ENCODE measurements at regions not wholly inside any gene's neighbourhood (a gene's known extent, or its start where the extent isn't known, plus 50 kb on each side); places are given as distances from the start of the nearest gene placed in this dataset.
A peak's percentile ranks its signal among the peaks of the same experiment; 100 is the strongest.
"Not testable (repeated sequence)": the region's sequence is repeated elsewhere in the genome, so short reads cannot be mapped to it uniquely, and the experiment has no call there.

DNA sequence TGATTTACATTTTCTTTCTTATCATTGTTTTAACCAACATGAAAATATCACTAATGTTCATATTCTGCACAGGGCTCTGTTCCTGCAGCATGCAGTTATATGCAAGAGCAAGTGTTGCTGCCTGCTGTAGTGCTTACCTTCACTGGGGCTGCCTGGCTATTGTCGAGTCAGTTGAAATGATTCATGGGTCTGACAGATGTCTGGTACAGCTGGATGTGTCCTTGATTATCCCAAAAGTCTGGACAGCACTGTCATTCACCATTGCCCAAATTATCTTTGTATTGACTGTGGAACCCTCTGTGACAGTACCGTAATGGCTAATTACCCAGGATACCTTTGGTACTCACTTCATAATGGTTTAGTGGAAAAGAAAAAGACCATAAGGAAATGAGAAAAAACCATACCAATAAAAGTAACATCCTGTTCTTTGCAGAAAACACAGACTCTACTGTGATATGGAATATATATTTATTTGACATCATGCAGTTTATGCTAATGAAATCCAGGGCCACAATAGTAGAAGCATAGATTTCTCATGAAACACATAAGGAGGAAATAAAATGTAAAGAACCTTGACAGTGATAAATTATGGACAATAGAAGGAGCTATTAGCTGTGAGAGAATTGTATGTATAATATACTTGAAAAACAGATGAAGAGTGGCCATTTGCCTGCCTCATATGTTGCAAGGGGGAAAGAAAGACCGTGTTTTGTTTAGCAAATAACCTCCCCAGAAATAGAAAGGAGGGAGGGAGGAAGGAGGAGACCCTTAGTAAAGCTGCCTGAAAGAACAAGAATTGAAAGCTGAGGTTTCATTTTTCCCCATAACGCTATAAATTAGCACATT is 249.8 kb upstream of the ATP5MC3 start:
- DNase-seq, result no peak

DNA sequence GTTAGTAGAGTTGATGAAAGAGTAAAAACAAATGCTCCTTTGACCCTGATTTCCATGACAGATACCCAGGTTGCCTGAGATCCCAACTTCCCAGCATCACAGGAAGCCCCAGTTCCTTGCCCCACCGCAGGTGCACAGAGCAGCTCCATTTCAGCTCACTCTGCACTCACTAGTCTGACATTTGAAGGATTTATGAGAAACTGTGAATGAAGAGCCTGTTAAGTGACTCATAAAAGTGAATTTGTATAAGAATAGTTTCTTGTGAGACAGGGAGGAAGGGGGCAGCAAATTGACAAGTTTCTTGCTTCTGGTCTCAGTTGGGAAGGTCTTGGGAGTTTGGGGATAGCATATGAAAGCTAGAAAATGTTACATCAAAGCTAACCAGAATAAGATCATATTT is 248.7 kb upstream of the ATP5MC3 start:
- no peak for DNase-seq

DNA sequence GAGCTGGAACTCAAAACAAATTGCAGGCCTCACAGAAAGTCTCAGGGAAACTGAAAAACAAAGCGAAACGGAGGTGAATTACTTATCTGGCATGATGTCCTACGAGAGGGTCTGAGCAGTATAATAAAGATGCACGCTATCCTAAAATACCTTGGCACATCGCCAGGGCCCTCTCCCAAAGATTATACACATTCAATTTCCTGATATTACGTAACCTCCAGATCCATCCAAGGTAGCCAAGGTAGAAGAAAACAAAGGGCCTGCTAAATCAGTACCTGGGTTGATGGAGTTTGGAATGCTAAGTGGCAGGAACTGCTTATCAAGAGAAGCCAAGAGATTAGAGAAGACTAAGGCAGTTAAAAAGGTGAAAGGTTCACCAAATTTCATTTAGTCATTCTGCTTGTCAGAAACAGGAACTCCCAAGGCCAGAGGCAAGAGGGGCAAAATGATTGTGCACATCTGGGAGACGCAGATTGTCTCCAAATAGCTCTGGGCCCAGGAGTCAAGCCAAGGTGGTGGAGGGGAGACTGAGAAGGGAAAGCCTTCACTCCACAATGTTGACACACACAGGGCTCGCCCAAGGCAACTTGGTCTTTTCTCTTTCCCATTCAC is 236.8 kb upstream of the ATP5MC3 start:
- DNase-seq, result no peak

DNA sequence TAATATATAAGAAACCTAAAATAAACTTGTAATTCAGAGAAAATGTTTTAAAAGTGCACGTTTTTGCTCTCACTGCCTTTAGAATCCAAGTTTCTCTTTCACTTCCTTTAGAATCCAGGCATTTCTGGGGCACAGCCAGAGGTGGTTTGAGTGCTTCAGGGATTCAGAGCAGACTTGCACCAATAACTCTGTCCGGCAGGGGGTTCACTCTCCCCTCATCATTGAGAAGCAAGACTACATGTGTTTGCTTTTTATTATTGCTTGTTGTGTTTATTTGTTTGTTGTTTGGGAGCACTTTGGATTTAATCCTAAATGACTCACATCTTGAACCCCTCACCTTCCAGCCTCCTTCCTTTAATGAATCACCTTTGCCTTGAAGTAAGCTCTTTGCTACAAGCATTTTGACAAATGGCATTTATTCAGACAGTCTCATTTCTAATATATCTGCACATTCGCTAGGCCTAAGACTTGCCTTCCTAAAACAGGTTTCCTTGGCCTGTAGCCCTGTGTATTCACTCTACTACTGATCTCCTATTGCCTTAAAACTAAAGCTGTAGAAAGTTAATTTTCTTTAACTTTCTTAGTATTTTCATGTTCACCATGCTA is 233.5 kb upstream of the ATP5MC3 start:
- DNase-seq, result peak in 9 of 56 donors; percentile 0 to 29 (median 5)

DNA sequence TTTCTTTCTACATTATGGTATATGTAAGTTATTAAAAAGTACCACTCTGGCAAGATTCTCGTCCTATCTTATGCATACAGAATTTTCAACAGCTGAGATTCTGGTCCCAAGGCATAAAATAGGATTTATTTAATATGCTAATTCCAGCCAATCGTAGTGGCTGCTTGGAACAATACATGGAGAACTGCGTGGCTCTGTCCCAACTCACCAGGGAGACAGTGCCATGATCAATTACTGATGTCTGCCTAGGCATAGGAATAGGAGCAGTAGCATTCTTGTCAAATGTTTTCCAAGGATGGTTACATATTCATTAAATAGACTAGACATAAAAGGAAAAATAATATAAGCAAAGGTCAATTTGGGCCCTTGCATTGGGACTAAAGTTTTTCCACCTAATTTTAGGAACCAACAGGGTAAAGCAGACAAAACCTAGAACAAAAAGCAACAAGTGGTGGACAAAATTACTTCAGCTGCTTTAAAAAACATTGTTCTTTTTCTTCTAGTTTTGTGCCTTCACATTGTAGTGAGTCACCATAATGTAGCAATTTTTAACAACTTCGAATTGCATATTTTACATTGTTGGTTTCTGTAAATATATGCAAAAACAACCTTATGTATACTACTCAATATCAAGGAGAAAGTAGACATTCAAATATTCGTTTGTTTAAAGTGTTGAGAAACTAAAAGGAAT is 232.8 kb upstream of the ATP5MC3 start:
- DNase-seq, result no peak

DNA sequence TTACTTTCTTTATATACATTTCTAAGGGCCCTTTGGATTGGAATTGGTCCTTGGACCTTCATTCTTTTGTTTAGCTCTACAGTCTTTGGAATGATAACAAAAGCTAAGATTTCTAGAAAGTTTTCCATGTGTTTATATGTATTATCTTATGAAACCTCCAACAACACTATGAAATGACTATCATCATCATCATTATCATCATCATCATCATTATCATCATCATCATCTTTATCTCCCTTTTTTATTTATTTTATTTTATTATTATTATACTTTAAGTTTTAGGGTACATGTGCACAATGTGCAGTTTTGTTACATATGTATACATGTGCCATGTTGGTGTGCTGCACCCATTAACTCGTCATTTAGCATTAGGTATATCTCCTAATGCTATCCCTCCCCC is 229.4 kb upstream of the ATP5MC3 start:
- not testable (repeated sequence) for DNase-seq

DNA sequence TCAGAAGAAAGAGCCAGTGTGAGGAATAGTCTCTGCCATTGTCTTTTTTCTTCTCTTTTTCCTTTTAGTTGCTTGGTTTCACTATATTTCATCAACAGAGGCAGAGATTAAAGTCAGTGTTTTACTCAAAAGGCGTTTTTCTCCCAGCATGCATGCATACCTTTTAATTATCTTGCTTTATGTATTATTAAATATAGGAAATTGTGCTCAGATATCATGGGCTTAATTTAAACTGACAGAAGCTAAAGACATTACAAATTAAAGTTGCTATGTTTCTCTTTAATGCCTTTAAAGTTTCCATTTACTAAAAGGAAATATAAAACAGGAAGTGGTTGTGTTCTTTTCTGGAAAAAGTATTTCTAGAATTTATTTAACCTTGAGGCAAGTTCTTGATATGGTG is 223.3 kb upstream of the ATP5MC3 start:
- no peak for DNase-seq

DNA sequence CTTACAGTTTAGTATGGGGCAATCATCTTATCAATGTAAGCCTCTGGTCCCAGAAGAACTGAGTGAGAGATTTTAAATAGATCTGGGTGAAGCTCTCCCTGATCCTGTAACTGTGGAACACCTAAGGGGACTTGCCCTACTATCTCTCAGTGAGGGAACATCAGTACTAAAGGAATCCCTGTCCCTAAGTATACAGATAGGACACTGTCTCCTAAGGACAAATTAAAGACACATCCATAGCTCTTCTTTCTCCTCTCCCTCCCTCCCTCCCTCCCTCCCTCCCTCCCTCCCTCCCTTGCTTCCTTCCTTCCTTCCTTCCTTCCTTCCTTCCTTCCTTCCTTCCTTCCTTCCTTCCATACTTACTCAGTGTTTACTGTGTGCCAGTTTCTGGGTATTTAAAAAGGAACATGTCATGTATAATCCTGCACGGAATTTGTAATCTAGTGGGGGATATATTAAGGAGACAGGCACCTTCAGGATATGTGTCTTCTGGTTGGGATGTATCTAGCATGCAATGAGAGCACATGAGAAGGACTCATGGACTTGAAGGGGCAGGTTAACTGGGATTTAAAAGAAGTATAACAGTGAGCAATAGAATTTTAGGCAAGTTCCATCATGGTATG is 222.2 kb upstream of the ATP5MC3 start:
- DNase-seq, result no peak

DNA sequence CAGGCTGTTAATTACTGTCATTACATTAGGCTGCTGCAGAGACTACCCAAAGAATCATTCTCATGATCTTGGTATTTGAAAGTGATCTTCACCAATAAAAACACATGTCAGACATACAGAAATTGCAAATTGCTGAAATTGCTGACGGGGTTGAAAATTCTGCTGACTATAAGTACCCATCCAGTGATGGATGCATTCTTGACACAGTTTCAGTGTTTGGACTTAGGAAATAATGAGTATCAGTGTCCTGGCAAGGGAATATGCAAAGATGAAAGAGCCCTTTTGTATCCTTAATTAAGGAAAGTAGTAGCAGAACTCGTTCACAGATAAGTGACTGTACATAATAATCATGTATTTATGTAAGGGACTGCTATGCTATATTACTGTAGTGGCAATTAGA is 221.1 kb upstream of the ATP5MC3 start:
- no peak for DNase-seq

DNA sequence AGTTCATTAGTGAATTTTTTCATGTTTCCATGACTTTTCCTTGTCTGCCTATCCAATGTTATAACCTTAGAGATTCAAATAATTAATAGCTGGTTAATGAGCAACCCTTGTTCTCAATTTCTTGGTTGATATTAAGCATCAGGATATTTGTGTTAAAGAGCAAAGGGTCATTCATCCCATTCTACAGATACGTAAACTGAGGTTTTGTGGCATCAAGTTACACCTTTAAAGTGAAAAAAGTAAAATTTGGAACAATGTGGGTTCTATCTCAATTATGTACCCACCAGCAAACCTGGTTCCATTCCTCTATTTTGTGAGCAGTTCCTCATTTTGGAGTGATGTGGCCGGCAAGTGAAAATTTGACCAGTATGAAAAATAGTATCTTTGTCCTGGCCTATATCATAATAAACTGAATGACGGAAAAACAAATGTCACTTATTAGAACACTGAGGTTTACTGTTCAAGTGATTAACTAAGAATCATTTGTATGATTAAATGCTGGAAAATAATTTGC is 220.5 kb upstream of the ATP5MC3 start:
- no peak for DNase-seq

DNA sequence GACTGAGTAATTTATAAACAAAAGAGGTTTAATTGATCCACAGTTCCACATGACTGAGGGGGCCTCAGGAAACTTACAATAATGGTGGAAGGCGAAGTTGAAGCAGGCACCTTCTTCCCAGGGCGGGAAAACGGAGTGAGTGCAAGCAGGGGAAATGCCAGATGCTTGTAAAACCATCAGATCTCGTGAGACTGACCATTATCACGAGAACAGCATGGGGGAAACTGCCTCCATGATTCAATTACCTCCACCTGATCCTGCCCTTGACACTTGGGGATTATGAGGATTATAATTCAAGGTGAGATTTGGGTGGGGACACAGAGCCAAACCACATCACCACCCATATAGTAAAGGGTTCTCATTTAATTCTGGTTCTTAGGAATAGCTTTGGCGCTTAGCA is 219.5 kb upstream of the ATP5MC3 start:
- DNase-seq, result no peak

DNA sequence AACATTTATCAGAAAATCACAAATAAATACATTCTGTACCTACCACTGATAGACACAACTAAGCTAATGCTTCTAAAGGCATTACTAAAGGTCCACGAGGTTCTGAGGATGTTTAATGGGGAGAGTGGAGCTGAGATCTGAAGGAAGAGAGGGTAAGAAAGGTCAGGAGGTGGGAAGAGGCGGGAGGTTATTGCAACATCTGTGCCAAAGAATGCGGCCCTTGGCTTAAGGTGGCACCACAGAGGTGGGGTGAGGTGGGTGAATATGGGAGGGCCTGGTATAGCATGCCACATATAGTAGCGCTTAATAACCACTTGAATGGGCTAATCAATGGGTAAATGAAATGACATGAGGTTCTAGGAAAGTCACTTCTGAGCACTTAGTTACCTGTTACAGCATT is 217.8 kb upstream of the ATP5MC3 start:
- no peak for DNase-seq

DNA sequence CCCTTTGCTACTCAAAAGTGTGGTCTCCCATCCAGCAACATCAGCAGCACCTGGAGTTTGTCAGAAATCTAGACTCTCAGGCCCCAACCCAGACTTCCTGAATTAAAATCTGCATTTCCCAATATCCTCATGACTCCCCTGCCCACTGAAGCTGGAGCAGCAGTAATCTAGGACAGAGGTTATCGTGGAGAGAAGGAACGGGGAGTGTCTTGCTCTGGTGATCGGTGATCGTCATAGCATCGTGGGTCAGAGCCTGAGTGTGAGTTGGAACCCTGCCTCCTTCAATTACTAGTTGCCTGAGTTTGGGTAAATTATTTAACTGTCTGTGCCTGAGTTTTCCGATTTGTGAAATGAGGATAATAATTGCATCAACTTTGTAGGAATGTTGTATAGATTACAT is 217.3 kb upstream of the ATP5MC3 start:
- no peak for DNase-seq

DNA sequence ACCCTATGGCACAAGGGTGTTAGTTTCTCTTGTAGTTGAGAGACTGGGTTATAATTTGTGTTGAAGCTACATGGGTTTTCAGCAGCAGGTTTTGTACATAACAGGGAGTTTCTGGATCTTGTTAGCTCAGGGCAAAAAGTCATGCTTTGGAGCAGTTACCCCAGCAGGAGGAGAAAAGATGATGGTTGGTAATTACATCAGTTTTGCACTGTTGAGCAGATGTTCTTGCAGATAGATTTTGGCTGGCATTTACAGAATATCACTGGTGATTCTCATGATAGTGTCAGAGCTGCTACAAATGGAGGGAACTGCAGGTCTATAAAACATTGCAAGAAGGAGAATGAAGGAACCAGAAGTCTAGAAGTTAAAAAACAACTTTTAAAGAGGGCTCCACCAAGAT is 215.2 kb upstream of the ATP5MC3 start:
- DNase-seq, result no peak

DNA sequence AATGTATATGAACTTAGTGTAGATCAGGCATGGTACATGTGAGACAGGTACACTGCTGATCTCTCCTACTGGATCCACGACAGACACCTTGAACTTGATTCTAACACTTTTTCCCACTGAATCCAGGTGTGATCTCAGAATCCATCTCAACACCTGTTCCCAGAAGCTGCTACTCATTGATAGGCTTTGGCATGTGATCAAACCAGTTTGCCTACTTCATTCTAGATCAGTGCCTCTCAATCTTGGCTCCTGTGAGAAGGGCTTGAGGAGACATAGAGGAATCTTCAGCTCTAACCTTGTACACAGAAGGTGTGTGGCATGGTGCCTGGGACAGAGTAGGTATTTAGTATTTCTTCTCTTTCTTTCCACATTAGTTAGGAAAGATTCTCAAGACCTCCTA is 212.3 kb upstream of the ATP5MC3 start:
- DNase-seq, result no peak

DNA sequence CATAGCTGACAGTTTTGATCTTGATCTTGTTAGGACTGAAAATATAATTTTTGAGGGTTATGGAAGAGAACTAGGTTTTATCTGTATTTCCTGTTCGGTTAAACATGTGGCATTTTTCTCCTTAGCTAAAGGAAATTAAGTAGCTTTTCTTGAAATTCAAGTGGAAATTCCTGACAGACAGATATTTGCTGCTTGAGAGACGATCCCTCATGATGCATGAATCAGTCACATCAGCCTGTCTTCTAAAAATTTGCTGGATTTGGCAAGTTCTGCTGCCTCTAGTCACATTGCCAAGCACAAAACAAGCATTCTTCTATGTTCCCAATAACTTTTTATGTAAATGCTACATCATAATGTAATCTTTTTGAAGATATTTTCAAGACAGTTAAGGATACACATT is 201.8 kb upstream of the ATP5MC3 start:
- peak in 5 of 56 donors; percentile 0 to 20 (median 6) for DNase-seq

DNA sequence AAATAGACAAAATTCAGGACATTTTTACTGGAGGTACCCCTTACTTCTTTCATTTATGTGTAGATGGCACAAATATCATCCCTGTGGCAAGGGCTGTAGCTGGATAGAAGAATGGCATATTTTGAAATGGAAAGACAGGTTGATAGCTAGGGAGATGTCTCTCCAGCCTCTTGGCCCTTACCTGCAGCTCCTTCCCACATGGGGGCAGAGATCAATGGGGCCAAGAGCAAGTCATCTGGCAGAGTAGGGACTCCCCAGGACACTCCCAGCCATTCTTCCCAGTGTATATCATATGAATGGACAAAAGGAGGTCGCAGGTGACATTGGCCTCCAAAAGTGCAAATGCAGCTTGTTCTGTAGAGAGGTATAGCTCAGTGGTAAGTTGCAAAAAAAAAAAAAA is 192.2 kb upstream of the ATP5MC3 start:
- DNase-seq, result no peak

DNA sequence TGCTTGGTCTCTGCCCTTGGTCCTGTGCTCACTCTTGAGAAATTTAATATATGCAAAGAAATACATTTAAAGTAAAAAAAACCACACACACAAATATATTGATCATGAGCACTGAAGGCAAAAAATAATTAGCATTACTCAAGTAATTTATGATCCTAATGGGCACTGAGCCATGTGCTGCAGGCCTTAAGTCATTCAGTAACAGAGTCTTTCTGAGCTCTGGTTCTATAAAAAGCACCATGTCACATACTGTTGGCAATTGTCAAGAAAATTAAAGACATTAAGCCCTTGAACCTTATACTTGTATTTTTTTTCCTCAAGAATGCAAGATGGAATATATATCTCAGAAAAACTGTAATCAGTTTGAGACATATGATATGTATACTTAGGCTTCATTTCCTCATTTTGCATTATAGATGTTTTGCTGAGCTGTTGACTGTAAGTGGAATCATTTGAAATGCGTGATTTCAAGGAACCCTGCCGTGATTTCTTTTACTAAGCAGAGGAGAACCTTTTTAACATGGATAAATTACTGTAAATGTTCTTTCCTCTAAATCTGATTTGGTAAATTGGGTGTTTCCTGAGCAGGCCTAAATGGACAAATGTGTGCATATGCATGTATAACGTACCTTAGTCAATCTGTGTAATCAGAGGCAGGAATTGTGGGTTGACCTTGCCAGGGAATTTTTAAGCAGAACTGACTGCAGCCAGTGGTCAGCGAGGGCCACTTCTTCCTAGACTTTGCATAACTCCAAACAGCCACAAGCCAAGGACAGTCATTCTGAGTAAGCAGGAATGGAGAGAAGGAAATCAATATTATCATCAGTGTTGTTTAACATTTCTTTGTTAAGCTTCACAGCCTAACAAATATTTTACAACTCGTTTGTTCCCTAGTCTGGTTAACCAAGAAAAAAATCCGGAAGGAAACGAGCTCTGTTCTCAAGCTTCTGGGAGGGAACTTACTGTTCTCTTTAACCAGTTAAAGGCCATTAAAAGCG is 191.5 kb upstream of the ATP5MC3 start:
- no peak for DNase-seq

DNA sequence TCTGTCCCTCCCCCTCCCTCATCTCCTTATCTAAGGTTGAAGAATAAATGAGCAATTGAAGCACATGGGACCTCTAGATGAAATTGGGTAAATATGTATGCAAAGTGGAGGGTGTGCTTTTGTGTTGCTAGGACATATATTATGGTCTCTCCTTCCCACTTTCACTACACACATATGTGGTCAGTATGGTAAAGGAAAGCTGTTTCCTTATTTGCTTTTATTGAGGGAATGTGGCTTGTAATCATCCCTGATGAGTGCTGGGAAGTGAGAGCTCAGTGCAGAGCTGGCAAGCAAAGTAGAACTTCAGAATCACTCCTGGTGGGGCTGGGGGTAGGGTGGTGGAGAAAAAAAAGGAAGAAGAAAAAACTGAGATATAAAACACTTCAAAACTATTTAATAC is 189.9 kb upstream of the ATP5MC3 start:
- no peak for DNase-seq

DNA sequence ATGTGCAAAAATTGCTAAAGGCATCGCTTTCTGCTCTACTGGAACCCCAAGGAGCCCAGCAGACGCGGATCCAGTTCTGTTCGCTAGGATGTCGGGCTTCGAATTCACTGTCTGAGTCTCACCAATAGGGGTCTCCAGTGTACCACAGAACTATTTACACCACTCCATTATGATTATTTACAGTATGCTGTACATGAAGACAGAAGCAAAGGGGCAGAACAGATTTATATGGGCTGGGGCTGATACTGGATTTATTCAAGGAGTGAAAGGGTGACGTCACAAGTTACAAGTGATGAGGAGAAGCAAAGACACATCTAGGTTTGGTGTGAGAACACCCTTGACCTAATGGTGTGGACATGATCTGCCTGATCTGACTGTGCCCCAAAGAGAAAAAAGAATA is 185.3 kb upstream of the ATP5MC3 start:
- DNase-seq, result peak in 7 of 56 donors; percentile 1 to 23 (median 3)

Measured in nucleus accumbens (tissue), 56 donors.